Peyer's patch (tissue), 4 donors: ENCODE measurements at regions not wholly inside any gene's neighbourhood (a gene's known extent, or its start where the extent isn't known, plus 50 kb on each side); places are given as distances from the start of the nearest gene placed in this dataset.

Experiments
- DNase-seq, 3 donors: peaks; one replicate each; pipeline ENCODE4 v3.0.0-alpha.2; 2017 to 2019
- H3K27ac ChIP-seq, 4 donors: fragments of 200-600 bp; sonication (generic); one replicate each; pipeline ENCODE4 v1.5.1; 2016 to 2019
- H3K27me3 ChIP-seq, 2 donors: fragments of 200-600 bp; sonication (generic); one replicate each; pipeline ENCODE4 v1.5.1; 2019
- H3K36me3 ChIP-seq, 3 donors: fragments of 200-600 bp; sonication (generic); one replicate each; pipeline ENCODE4 v1.5.1; 2016 to 2019
- H3K4me1 ChIP-seq, 4 donors: fragments of 200-600 bp; sonication (generic); one replicate each; pipeline ENCODE4 v1.5.1; 2016 to 2019
- H3K4me3 ChIP-seq, 4 donors: fragments of 200-600 bp; sonication (generic); 1 replicate in 3 of 4; 2 replicates in 1 of 4; pipeline ENCODE4 v1.5.1; 2016 to 2019; ENCODE audit warnings: mild to moderate bottlenecking in 1 of 4
- H3K9me3 ChIP-seq, 4 donors: fragments of 200-600 bp; sonication (generic); one replicate each; pipeline ENCODE4 v1.5.1; 2016 to 2019; ENCODE audit warnings: mild to moderate bottlenecking in 1 of 4
- CTCF ChIP-seq, 6 experiments: fragments of 450-650 bp in 4 of 6; fragments of 200-600 bp in 2 of 6; sonication (generic) in 1 of 6; IDR thresholded peaks; one replicate each; pipeline ENCODE4 v1.5.1; 2017 to 2019; ENCODE audit warnings: antibody characterized with exemption in 6 of 6, mild to moderate bottlenecking in 3 of 6, moderate library complexity in 1 of 6
- POLR2A ChIP-seq, 2 donors: fragments of 450-650 bp; IDR thresholded peaks; one replicate each; pipeline ENCODE4 v1.5.1; 2017; ENCODE audit warnings: antibody characterized with exemption in 2 of 2, mild to moderate bottlenecking in 2 of 2, moderate library complexity in 2 of 2

GRCh38 chr12:102539651-102540553 is 59.5 kb upstream of the IGF1 start:
- DNase-seq: no peak

GRCh38 chr12:102535306-102535705 is 54.9 kb upstream of the IGF1 start:
- TF ChIP-seq CTCF (IDR thresholded peaks at IDR 0.05): no peak
- no peak for TF ChIP-seq POLR2A (IDR thresholded peaks at IDR 0.05)
- no peak overlapping the region for H3K27ac ChIP-seq
- H3K36me3 ChIP-seq: no peaks in the 10 kb centered on the region
- no peak overlapping the region for H3K4me3 ChIP-seq
- no peak for DNase-seq
- H3K4me1 ChIP-seq: no peaks in the 10 kb centered on the region
- H3K9me3 ChIP-seq: no peaks in the 10 kb centered on the region
- H3K27me3 ChIP-seq: no peaks in the 10 kb centered on the region

More at GRCh38 chr12:102539651-102540553, 59.5 kb upstream of the IGF1 start:
- no peak for TF ChIP-seq POLR2A (IDR thresholded peaks at IDR 0.05)
- TF ChIP-seq CTCF (IDR thresholded peaks at IDR 0.05): no peak
- H3K9me3 ChIP-seq: no peaks in the 10 kb centered on the region
- no peaks in the 10 kb centered on the region for H3K27me3 ChIP-seq
- no peaks in the 10 kb centered on the region for H3K4me1 ChIP-seq
- H3K4me3 ChIP-seq: no peak overlapping the region
- no peak overlapping the region for H3K27ac ChIP-seq
- no peaks in the 10 kb centered on the region for H3K36me3 ChIP-seq

GRCh38 chr12:102534899-102535298 is 54.5 kb upstream of the IGF1 start:
- Histone ChIP-seq H3K36me3 (no peaks in the 10 kb centered on the region), H3K4me1 (no peaks in the 10 kb centered on the region), H3K4me3 (no peak overlapping the region), H3K9me3 (no peaks in the 10 kb centered on the region), H3K27ac (no peak overlapping the region), H3K27me3 (no peaks in the 10 kb centered on the region)
- DNase-seq: no peak
- TF ChIP-seq POLR2A (IDR thresholded peaks at IDR 0.05): no peak
- TF ChIP-seq CTCF (IDR thresholded peaks at IDR 0.05): no peak

GRCh38 chr12:102533483-102534215 is 53.3 kb upstream of the IGF1 start:
- TF ChIP-seq POLR2A (IDR thresholded peaks at IDR 0.05): no peak
- TF ChIP-seq CTCF (IDR thresholded peaks at IDR 0.05): no peak
- DNase-seq: no peak
- no peaks in the 10 kb centered on the region for H3K9me3 ChIP-seq
- no peak overlapping the region for H3K27ac ChIP-seq
- no peak overlapping the region for H3K4me3 ChIP-seq
- no peaks in the 10 kb centered on the region for H3K27me3 ChIP-seq
- no peaks in the 10 kb centered on the region for H3K36me3 ChIP-seq
- H3K4me1 ChIP-seq: no peaks in the 10 kb centered on the region
